Smooth muscle cell (in vitro differentiated cells): ENCODE measurements at regions not wholly inside any gene's neighbourhood (a gene's known extent, or its start where the extent isn't known, plus 50 kb on each side); places are given as distances from the start of the nearest gene placed in this dataset.

Experiments
- DNase-seq: peaks from one replicate; lab custom pipeline; 2025; ENCODE audit not compliant: unreplicated experiment; lab: John Stamatoyannopoulos, UW
- H2AFZ ChIP-seq: fragments of 200-600 bp; sonication (generic); 2 replicates; pipeline ENCODE4 v1.6.0; 2016; ENCODE audit warnings: antibody characterized with exemption, low read depth, mild to moderate bottlenecking
- H3F3A ChIP-seq: fragments of 200-600 bp; sonication (generic); 2 replicates; pipeline ENCODE4 v1.6.0; 2017; ENCODE audit warnings: antibody characterized with exemption, low read depth
- H3K27ac ChIP-seq: fragments of 200-600 bp; sonication (generic); 2 replicates; pipeline ENCODE4 v1.5.1; 2016; ENCODE audit warnings: low read depth, mild to moderate bottlenecking
- H3K27me3 ChIP-seq: fragments of 200-600 bp; sonication (generic); 2 replicates; pipeline ENCODE4 v1.6.1; 2016; ENCODE audit warnings: low read depth, mild to moderate bottlenecking
- H3K36me3 ChIP-seq: fragments of 200-600 bp; sonication (generic); 2 replicates; pipeline ENCODE4 v1.5.1; 2016; ENCODE audit warnings: low read depth
- H3K4me1 ChIP-seq: fragments of 200-600 bp; sonication (generic); 2 replicates; pipeline ENCODE4 v1.5.1; 2016; ENCODE audit warnings: low read depth
- H3K4me2 ChIP-seq: fragments of 200-600 bp; sonication (generic); 2 replicates; pipeline ENCODE4 v1.6.0; 2016; ENCODE audit warnings: mild to moderate bottlenecking
- H3K4me3 ChIP-seq: fragments of 200-600 bp; sonication (generic); 2 replicates; pipeline ENCODE4 v1.5.1; 2016; ENCODE audit warnings: mild to moderate bottlenecking
- H3K79me2 ChIP-seq: fragments of 200-600 bp; sonication (generic); 2 replicates; pipeline ENCODE4 v1.6.0; 2016; ENCODE audit warnings: low read depth, mild to moderate bottlenecking
- H3K9ac ChIP-seq: fragments of 200-600 bp; sonication (generic); 2 replicates; pipeline ENCODE4 v1.6.0; 2016; ENCODE audit warnings: low read depth
- H3K9me3 ChIP-seq: fragments of 200-600 bp; sonication (generic); replicated peaks from 2 replicates; pipeline ENCODE4 v1.5.1; 2016; ENCODE audit warnings: low read depth
- H4K20me1 ChIP-seq: fragments of 200-600 bp; sonication (generic); 2 replicates; pipeline ENCODE4 v1.6.0; 2016; ENCODE audit warnings: low read depth
- CTCF ChIP-seq: fragments of 200-600 bp; sonication (generic); IDR thresholded peaks from 2 replicates; pipeline ENCODE4 v1.5.1; 2017; ENCODE audit warnings: borderline replicate concordance, mild to moderate bottlenecking, antibody characterized with exemption; ENCODE audit not compliant: insufficient read depth, poor library complexity, severe bottlenecking
- WGBS: methylation state at CpG from one replicate; pipeline ENCODE4 v1.1.7; 2016; ENCODE audit warnings: low lambda C conversion rate; 5-methylcytosine and 5-hydroxymethylcytosine counted together

DNA sequence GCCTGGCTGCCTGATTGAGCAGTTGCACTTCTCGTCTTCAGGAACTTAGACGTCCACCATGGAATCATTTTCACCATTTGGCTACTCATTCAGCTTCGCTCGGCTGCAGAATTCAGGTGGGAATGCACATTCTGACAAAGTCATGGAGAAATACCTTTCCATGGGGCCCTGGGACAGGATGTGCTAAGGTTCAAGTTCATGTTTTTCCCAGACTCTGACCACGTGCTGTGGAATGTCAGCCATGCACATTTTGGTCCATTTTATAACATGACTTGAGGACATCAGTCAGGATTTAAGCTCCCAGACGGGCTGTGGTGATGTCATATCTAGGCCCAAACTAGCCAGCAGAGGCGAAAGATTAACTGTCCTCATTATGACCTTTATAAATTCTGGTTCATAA lies 205.3 kb downstream of the TBXT start:
- no peaks in the 10 kb centered on the region for H3K27me3 ChIP-seq
- no peak overlapping the region for H3K27ac ChIP-seq
- H4K20me1 ChIP-seq, result no peaks in the 10 kb centered on the region
- no peaks in the 10 kb centered on the region for H3F3A ChIP-seq
- H3K79me2 ChIP-seq, result no peaks in the 10 kb centered on the region
- H3K9ac ChIP-seq, result no peak overlapping the region
- no peak overlapping the region for H2AFZ ChIP-seq
- no peak overlapping the region for H3K4me3 ChIP-seq
- H3K36me3 ChIP-seq, result no peaks in the 10 kb centered on the region
- no peaks in the 10 kb centered on the region for H3K9me3 ChIP-seq
- no peak overlapping the region for H3K4me2 ChIP-seq
- DNase-seq, result no peak
- no peak for TF ChIP-seq CTCF
- no peaks in the 10 kb centered on the region for H3K4me1 ChIP-seq
- 69% methylated on average over 7 of the region's 7 CpGs for WGBS

DNA sequence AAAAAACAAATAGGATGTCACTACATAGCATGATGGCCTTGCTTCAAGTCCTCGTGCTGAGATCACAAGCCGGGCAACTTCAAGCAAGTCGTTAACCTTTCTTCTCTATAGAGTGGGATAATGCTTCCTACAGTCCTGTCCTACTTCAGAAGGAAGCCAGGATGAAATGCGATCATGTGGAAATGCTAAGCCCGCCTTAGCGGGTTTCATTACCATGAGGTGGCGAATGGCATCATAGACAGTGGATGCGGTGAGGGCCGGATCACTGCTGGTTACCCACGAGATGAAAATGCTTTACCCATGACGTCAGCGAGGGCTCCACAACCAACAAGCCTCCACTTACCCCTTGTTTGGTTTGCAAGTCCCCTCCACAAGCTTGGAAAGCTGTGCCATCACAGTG lies 206.4 kb downstream of the TBXT start:
- 88% methylated on average over 12 of the region's 12 CpGs for WGBS
- no peak overlapping the region for H3K4me3 ChIP-seq

GRCh38 chr6:165960695-165961094 lies 207.0 kb downstream of the TBXT start:
- Histone ChIP-seq H3K4me3 (no peak overlapping the region), H3K9ac (no peak overlapping the region), H3K27me3 (no peaks in the 10 kb centered on the region), H3K9me3 (no peaks in the 10 kb centered on the region), H4K20me1 (no peaks in the 10 kb centered on the region), H3K4me1 (no peaks in the 10 kb centered on the region), H3K79me2 (no peaks in the 10 kb centered on the region), H2AFZ (no peak overlapping the region), H3K36me3 (no peaks in the 10 kb centered on the region), H3F3A (no peaks in the 10 kb centered on the region), H3K27ac (no peak overlapping the region), H3K4me2 (no peak overlapping the region)
- DNase-seq, result no peak
- WGBS, result 89% methylated on average over 10 of the region's 12 CpGs
- TF ChIP-seq CTCF, result no peak

More for the DNA sequence above, 206.4 kb downstream of the TBXT start:
- Histone ChIP-seq H3K9ac (no peak overlapping the region), H3K79me2 (no peaks in the 10 kb centered on the region), H3K27me3 (no peaks in the 10 kb centered on the region), H3K4me1 (no peaks in the 10 kb centered on the region), H3K36me3 (no peaks in the 10 kb centered on the region), H4K20me1 (no peaks in the 10 kb centered on the region), H3F3A (no peaks in the 10 kb centered on the region), H3K9me3 (no peaks in the 10 kb centered on the region), H3K4me2 (no peak overlapping the region), H2AFZ (no peak overlapping the region), H3K27ac (no peak overlapping the region)
- TF ChIP-seq CTCF, result no peak
- no peak for DNase-seq

DNA sequence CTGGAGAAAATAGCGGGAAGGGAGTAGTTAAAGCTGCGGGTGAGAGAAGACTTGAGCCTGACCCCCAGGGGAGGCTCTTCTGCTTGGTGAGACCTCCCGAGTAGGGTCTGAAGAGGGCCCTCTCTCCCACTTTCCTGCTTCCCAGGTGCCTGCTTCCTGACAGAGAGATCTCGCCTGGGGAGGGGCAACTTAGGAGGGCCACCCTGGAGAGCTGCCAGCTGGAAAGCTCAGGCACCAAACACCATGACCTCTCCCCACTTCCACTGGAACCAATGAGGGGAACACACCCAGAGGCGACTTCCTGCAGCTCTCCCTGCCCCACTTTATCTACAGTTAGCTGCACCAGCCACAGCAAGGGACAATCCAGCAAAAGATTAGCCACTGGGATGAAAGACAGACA lies 208.0 kb downstream of the TBXT start:
- H3F3A ChIP-seq, result no peaks in the 10 kb centered on the region
- H3K9ac ChIP-seq, result no peak overlapping the region
- no peaks in the 10 kb centered on the region for H3K27me3 ChIP-seq
- no peaks in the 10 kb centered on the region for H3K9me3 ChIP-seq
- no peaks in the 10 kb centered on the region for H3K4me1 ChIP-seq
- H4K20me1 ChIP-seq, result no peaks in the 10 kb centered on the region
- TF ChIP-seq CTCF, result no peak
- no peaks in the 10 kb centered on the region for H3K79me2 ChIP-seq
- WGBS, result 82% methylated on average over 5 of the region's 5 CpGs
- no peak for DNase-seq
- no peaks in the 10 kb centered on the region for H3K36me3 ChIP-seq
- H2AFZ ChIP-seq, result no peak overlapping the region
- no peak overlapping the region for H3K4me2 ChIP-seq
- no peak overlapping the region for H3K27ac ChIP-seq
- H3K4me3 ChIP-seq, result no peak overlapping the region
